Mononuclear cell (primary cell): ENCODE measurements at regions not wholly inside any gene's neighbourhood (a gene's known extent, or its start where the extent isn't known, plus 50 kb on each side); places are given as distances from the start of the nearest gene placed in this dataset.
"Not testable (repeated sequence)": the region's sequence is repeated elsewhere in the genome, so short reads cannot be mapped to it uniquely, and the experiment has no call there.

Experiments used
- H3K27me3 ChIP-seq: 2 replicates; pipeline ENCODE4 v1.6.0; 2011; ENCODE audit warnings: low read length, control low read depth; ENCODE audit not compliant: insufficient read depth
- H3K4me1 ChIP-seq: 2 replicates; pipeline ENCODE4 v1.5.1; 2011; ENCODE audit warnings: mild to moderate bottlenecking, low read length, control low read depth; ENCODE audit not compliant: insufficient read depth
- H3K4me3 ChIP-seq: 2 replicates; pipeline ENCODE4 v1.5.1; 2011; ENCODE audit warnings: mild to moderate bottlenecking, low read length, moderate library complexity
- H3K9me3 ChIP-seq: 2 replicates; pipeline ENCODE4 v1.5.1; 2011; ENCODE audit warnings: low read depth, mild to moderate bottlenecking, control low read depth, low read length

DNA sequence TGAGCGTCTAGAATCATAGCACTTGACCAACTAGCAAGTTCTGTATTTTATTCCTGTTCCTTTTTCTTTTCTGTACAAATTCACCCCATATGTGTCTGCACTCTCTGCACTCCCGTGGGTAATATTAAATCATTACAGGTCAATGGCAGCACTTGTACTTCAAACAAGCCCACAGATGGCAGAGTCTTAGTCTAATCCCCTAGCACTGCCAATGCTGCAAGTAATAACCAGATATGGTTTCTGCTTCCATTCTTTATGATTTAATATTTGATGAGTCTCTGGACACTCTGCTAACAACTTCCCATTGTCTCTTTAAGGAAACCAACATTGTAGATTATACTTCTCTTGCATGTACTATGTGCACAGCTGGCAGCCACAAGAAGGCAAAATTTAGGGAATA, 343.8 kb upstream of the CHD1 start:
- H3K27me3 ChIP-seq: no peaks in the 10 kb centered on the region
- H3K9me3 ChIP-seq: no peaks in the 10 kb centered on the region
- no peaks in the 10 kb centered on the region for H3K4me1 ChIP-seq
- no peak overlapping the region for H3K4me3 ChIP-seq

- no peak overlapping the region for H3K4me3 ChIP-seq
- no peaks in the 10 kb centered on the region for H3K27me3 ChIP-seq
- H3K4me1 ChIP-seq: no peaks in the 10 kb centered on the region
- no peaks in the 10 kb centered on the region for H3K9me3 ChIP-seq
Measured at GRCh38 chr5:99258819-99259218, 330.0 kb upstream of the CHD1 start.

GRCh38 chr5:99248066-99248465, 319.3 kb upstream of the CHD1 start:
- Histone ChIP-seq H3K4me3 (no peak overlapping the region), H3K27me3 (no peaks in the 10 kb centered on the region), H3K4me1 (no peaks in the 10 kb centered on the region), H3K9me3 (no peaks in the 10 kb centered on the region)

- no peaks in the 10 kb centered on the region for H3K27me3 ChIP-seq
- H3K4me1 ChIP-seq: no peaks in the 10 kb centered on the region
- H3K9me3 ChIP-seq: no peaks in the 10 kb centered on the region
- no peak overlapping the region for H3K4me3 ChIP-seq
Measured at GRCh38 chr5:99247346-99247745, 318.5 kb upstream of the CHD1 start.

- Histone ChIP-seq H3K9me3 (no peaks in the 10 kb centered on the region), H3K27me3 (no peaks in the 10 kb centered on the region), H3K4me3 (no peak overlapping the region), H3K4me1 (no peaks in the 10 kb centered on the region)
Measured at GRCh38 chr5:99243111-99243510, 314.3 kb upstream of the CHD1 start.

DNA sequence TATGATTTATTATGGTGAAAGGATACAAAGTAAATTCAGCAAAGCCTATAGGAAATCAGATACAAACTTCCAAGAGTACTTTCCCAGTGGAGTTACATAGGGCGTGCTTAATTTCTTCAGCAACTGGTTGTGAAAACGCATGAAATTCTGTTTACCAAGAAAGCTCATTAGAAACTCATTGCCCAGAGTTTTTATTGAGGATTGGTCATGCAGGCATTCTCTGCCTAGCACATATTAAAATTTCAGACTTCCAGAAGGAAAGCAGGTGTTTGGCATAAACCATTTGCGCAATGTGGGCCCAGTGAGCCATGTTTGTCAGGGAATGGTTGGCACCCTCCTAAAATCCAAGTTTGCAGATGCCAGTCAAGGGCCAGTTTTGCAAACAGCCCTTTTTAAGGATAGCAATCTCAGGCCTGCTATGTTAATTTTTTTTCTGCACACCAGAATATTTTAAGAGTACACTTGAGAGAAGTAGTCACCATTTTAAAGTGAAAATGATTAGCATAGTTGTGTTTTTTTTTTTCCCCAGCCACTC, 311.1 kb upstream of the CHD1 start:
- Histone ChIP-seq H3K4me1 (no peaks in the 10 kb centered on the region), H3K27me3 (no peaks in the 10 kb centered on the region), H3K9me3 (no peaks in the 10 kb centered on the region), H3K4me3 (no peak overlapping the region)

- Histone ChIP-seq H3K4me1 (no peaks in the 10 kb centered on the region), H3K27me3 (no peaks in the 10 kb centered on the region)
Measured at GRCh38 chr5:99191206-99191745, 262.5 kb upstream of the CHD1 start.

GRCh38 chr5:99187611-99188010, 258.8 kb upstream of the CHD1 start:
- no peak overlapping the region for H3K4me3 ChIP-seq
- no peaks in the 10 kb centered on the region for H3K4me1 ChIP-seq

More at GRCh38 chr5:99191206-99191745, 262.5 kb upstream of the CHD1 start:
- H3K9me3 ChIP-seq: no peaks in the 10 kb centered on the region
- no peak overlapping the region for H3K4me3 ChIP-seq

DNA sequence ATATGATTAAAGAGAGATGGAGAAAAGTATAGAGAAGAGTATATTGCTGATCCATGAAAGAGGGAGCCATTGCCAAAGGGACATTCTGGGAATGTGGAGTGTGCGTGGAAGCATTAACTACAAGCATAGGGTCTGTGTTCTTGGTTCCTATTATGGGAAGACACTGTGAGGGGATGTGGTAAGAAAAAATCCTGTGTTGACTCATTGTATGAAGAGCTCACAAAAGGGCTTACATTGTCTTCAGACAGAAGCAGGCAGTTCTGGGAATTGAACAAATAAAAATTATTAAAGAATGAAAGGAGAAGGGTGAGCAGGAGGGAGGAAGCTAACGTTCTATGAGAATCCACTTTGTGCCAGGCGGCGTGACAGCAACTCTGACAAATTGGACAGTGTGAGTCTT, 250.4 kb upstream of the CHD1 start:
- Histone ChIP-seq H3K4me1 (no peaks in the 10 kb centered on the region), H3K27me3 (no peaks in the 10 kb centered on the region), H3K4me3 (no peak overlapping the region), H3K9me3 (no peaks in the 10 kb centered on the region)

More at GRCh38 chr5:99187611-99188010, 258.8 kb upstream of the CHD1 start:
- no peaks in the 10 kb centered on the region for H3K9me3 ChIP-seq
- H3K27me3 ChIP-seq: no peaks in the 10 kb centered on the region

GRCh38 chr5:99177796-99178195, 249.0 kb upstream of the CHD1 start:
- no peak overlapping the region for H3K4me3 ChIP-seq
- no peaks in the 10 kb centered on the region for H3K9me3 ChIP-seq
- H3K4me1 ChIP-seq: no peaks in the 10 kb centered on the region
- no peaks in the 10 kb centered on the region for H3K27me3 ChIP-seq

- Histone ChIP-seq H3K4me1 (no peaks in the 10 kb centered on the region), H3K27me3 (no peaks in the 10 kb centered on the region), H3K9me3 (no peaks in the 10 kb centered on the region), H3K4me3 (no peak overlapping the region)
Measured at GRCh38 chr5:99176186-99176585, 247.4 kb upstream of the CHD1 start.

DNA sequence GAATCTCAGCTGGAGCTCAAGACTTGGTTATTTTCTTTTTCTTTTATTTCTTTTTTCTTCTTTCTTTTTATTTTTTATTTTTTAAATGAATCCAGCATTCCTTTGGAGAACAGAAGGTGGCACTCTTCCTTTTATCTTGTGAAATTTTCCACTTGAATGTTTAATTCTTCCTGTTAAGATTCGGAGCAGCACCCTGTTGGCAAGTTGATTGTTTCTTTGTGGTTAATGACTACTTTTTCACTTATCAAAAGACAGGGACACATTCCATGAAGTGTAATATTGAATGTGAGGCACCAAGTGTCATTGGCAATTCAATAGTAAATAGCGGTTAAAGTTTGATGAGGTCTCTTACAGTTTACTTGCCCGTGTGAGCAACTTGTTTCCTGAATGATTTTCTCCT, 240.5 kb upstream of the CHD1 start:
- Histone ChIP-seq H3K4me1 (no peaks in the 10 kb centered on the region), H3K27me3 (no peaks in the 10 kb centered on the region), H3K4me3 (no peak overlapping the region), H3K9me3 (no peaks in the 10 kb centered on the region)

- not testable (repeated sequence) for H3K4me1 ChIP-seq, H3K9me3 ChIP-seq, H3K27me3 ChIP-seq, H3K4me3 ChIP-seq
Measured at GRCh38 chr5:99161538-99161937, 232.7 kb upstream of the CHD1 start.

DNA sequence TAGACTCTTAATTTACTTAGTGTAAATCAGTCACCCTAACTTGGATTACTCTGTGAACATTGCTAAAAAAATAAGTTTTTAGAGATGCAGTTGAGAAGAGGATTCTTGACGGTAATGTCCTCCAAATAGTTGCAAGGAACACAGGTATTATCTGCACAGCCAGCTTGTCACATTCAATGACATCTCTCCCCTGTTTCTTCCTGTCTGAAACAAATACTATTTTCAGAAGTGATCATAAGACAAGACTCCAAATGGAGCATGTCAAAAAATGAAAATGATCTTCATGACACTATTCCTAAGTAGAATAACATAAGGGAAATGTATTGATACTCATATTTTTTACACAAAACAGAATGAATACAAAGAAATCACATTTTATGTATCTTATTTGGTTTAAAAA, 227.9 kb upstream of the CHD1 start:
- Histone ChIP-seq H3K9me3 (no peaks in the 10 kb centered on the region), H3K4me1 (no peaks in the 10 kb centered on the region), H3K4me3 (no peak overlapping the region), H3K27me3 (no peaks in the 10 kb centered on the region)

GRCh38 chr5:99143283-99143795, 214.5 kb upstream of the CHD1 start:
- H3K27me3 ChIP-seq, H3K9me3 ChIP-seq, H3K4me1 ChIP-seq, H3K4me3 ChIP-seq: not testable (repeated sequence)

GRCh38 chr5:99141534-99142128, 212.8 kb upstream of the CHD1 start:
- Histone ChIP-seq H3K4me1 (no peaks in the 10 kb centered on the region), H3K9me3 (no peaks in the 10 kb centered on the region), H3K27me3 (no peaks in the 10 kb centered on the region)

More at GRCh38 chr5:99141534-99142128, 212.8 kb upstream of the CHD1 start:
- H3K4me3 ChIP-seq: no peak overlapping the region
